WTC11 (cell line): ENCODE measurements at regions not wholly inside any gene's neighbourhood (a gene's known extent, or its start where the extent isn't known, plus 50 kb on each side); places are given as distances from the start of the nearest gene placed in this dataset.

Experiments used
- ATF1 ChIP-seq: sonication (generic); formaldehyde crosslinking; IDR thresholded peaks from 2 replicates; pipeline ENCODE4 v1.8.1; 2023; ENCODE audit warnings: mild to moderate bottlenecking, moderate library complexity, missing genetic modification reagents
- CREM ChIP-seq: sonication (generic); formaldehyde crosslinking; IDR thresholded peaks from 2 replicates; pipeline ENCODE4 v1.8.1; 2022; ENCODE audit warnings: mild to moderate bottlenecking, missing genetic modification reagents, moderate library complexity
- IRF2 ChIP-seq: sonication (generic); formaldehyde crosslinking; IDR thresholded peaks from 2 replicates; pipeline ENCODE4 v1.8.0; 2022; ENCODE audit warnings: low read depth, missing genetic modification reagents, borderline replicate concordance
- NFYB ChIP-seq: sonication (generic); formaldehyde crosslinking; conservative IDR thresholded peaks from 2 replicates; pipeline ENCODE4 v1.8.0; 2022; ENCODE audit warnings: low read depth, missing genetic modification reagents
- SP1 ChIP-seq: sonication (generic); formaldehyde crosslinking; conservative IDR thresholded peaks from 2 replicates; pipeline ENCODE4 v1.8.1; 2022; ENCODE audit warnings: missing genetic modification reagents
- ZNF138 ChIP-seq: sonication (generic); formaldehyde crosslinking; conservative IDR thresholded peaks from 2 replicates; pipeline ENCODE4 v1.8.1; 2022; ENCODE audit warnings: mild to moderate bottlenecking, moderate library complexity, missing genetic modification reagents
- TF ChIP-seq, protein P1 (sequence below): fragments of 250-450 bp; sonication (Bioruptor Pico); IDR thresholded peaks from 2 replicates; pipeline ENCODE4 v1.8.0; 2021; ENCODE audit warnings: mild to moderate bottlenecking
- TF ChIP-seq, protein P2 (sequence below): fragments of 200-600 bp; IDR thresholded peaks from 2 replicates; pipeline ENCODE4 v1.8.0; 2022; ENCODE audit warnings: antibody characterized with exemption
- TF ChIP-seq, protein P3 (sequence below): sonication (generic); formaldehyde crosslinking; IDR thresholded peaks from 2 replicates; pipeline ENCODE4 v1.8.0; 2022; ENCODE audit warnings: mild to moderate bottlenecking, missing genetic modification reagents
- TF ChIP-seq, protein P4 (sequence below): sonication (generic); formaldehyde crosslinking; IDR thresholded peaks from 2 replicates; pipeline ENCODE4 v1.8.1; 2022; ENCODE audit warnings: low read depth, mild to moderate bottlenecking, moderate library complexity, missing genetic modification reagents, borderline replicate concordance
- TF ChIP-seq, protein P5 (sequence below): sonication (generic); formaldehyde crosslinking; conservative IDR thresholded peaks from 2 replicates; pipeline ENCODE4 v1.8.1; 2022; ENCODE audit warnings: mild to moderate bottlenecking, missing genetic modification reagents

DNA sequence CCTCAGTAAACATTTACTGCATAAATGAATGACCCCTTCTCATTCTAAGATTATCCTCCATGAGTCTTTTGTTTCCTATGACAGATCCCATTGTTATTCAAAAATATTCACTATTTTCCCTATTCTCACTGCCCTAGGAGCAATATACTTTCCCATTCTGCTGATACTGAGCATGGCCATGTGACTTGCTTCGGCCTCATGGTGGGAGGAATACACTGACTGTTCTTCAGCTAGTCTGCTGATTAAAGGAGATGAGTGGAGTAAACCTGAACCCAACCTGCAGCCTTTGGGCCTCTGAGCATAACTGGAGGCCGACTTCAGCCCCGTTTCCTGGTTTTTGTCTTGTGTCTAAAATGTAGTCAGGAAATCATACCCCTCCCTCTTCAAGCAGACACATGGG lies 531.8 kb upstream of the SALL1 start:
- TF ChIP-seq NFYB (CRISPR knock-in tag): no peak
- TF ChIP-seq, protein P1, sequence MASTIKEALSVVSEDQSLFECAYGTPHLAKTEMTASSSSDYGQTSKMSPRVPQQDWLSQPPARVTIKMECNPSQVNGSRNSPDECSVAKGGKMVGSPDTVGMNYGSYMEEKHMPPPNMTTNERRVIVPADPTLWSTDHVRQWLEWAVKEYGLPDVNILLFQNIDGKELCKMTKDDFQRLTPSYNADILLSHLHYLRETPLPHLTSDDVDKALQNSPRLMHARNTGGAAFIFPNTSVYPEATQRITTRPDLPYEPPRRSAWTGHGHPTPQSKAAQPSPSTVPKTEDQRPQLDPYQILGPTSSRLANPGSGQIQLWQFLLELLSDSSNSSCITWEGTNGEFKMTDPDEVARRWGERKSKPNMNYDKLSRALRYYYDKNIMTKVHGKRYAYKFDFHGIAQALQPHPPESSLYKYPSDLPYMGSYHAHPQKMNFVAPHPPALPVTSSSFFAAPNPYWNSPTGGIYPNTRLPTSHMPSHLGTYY (CRISPR knock-in tag): no peak
- TF ChIP-seq, protein P2, sequence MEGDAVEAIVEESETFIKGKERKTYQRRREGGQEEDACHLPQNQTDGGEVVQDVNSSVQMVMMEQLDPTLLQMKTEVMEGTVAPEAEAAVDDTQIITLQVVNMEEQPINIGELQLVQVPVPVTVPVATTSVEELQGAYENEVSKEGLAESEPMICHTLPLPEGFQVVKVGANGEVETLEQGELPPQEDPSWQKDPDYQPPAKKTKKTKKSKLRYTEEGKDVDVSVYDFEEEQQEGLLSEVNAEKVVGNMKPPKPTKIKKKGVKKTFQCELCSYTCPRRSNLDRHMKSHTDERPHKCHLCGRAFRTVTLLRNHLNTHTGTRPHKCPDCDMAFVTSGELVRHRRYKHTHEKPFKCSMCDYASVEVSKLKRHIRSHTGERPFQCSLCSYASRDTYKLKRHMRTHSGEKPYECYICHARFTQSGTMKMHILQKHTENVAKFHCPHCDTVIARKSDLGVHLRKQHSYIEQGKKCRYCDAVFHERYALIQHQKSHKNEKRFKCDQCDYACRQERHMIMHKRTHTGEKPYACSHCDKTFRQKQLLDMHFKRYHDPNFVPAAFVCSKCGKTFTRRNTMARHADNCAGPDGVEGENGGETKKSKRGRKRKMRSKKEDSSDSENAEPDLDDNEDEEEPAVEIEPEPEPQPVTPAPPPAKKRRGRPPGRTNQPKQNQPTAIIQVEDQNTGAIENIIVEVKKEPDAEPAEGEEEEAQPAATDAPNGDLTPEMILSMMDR: no peak
- TF ChIP-seq, protein P3, sequence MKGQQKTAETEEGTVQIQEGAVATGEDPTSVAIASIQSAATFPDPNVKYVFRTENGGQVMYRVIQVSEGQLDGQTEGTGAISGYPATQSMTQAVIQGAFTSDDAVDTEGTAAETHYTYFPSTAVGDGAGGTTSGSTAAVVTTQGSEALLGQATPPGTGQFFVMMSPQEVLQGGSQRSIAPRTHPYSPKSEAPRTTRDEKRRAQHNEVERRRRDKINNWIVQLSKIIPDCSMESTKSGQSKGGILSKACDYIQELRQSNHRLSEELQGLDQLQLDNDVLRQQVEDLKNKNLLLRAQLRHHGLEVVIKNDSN (CRISPR knock-in tag): peak; percentile 65
- TF ChIP-seq ATF1 (CRISPR knock-in tag): no peak
- TF ChIP-seq ZNF138 (CRISPR knock-in tag): no peak
- TF ChIP-seq CREM (CRISPR knock-in tag): no peak
- TF ChIP-seq, protein P4, sequence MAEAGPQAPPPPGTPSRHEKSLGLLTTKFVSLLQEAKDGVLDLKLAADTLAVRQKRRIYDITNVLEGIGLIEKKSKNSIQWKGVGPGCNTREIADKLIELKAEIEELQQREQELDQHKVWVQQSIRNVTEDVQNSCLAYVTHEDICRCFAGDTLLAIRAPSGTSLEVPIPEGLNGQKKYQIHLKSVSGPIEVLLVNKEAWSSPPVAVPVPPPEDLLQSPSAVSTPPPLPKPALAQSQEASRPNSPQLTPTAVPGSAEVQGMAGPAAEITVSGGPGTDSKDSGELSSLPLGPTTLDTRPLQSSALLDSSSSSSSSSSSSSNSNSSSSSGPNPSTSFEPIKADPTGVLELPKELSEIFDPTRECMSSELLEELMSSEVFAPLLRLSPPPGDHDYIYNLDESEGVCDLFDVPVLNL (CRISPR knock-in tag): no peak
- no peak for TF ChIP-seq SP1 (CRISPR knock-in tag)
- TF ChIP-seq, protein P5, sequence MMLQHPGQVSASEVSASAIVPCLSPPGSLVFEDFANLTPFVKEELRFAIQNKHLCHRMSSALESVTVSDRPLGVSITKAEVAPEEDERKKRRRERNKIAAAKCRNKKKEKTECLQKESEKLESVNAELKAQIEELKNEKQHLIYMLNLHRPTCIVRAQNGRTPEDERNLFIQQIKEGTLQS (CRISPR knock-in tag): no peak
- no peak for TF ChIP-seq IRF2 (CRISPR knock-in tag)
